HEK293T (cell line): ENCODE measurements at regions not wholly inside any gene's neighbourhood (a gene's known extent, or its start where the extent isn't known, plus 50 kb on each side); places are given as distances from the start of the nearest gene placed in this dataset.

Experiments
- CTCF ChIA-PET: fragments of 350-600 bp; formaldehyde crosslinking; extraction: SDS; loops from one replicate; lab custom pipeline; 2021; ENCODE audit warnings: antibody characterized with exemption, inconsistent platforms; lab: Yijun Ruan, JAX
- POLR2A ChIA-PET: fragments of 350-600 bp; formaldehyde crosslinking; extraction: SDS; loops from one replicate; lab custom pipeline; 2020; ENCODE audit warnings: antibody characterized with exemption, inconsistent platforms; lab: Yijun Ruan, JAX
- DNase-seq: peaks from one replicate; pipeline ENCODE4 v3.0.0; 2012; ENCODE audit warnings: mixed read lengths; ENCODE audit errors: extremely low spot score
- ARNT ChIP-seq: fragments of 450-650 bp; IDR thresholded peaks from 2 replicates; pipeline ENCODE4 v1.6.1; 2017; ENCODE audit warnings: mild to moderate bottlenecking
- BHLHE40 ChIP-seq: fragments of 450-650 bp; IDR thresholded peaks from 2 replicates; pipeline ENCODE4 v1.6.1; 2016; ENCODE audit warnings: mild to moderate bottlenecking, moderate library complexity, borderline replicate concordance
- CTBP1 ChIP-seq: fragments of 450-650 bp; IDR thresholded peaks from 2 replicates; pipeline ENCODE4 v1.6.1; 2016; ENCODE audit warnings: borderline replicate concordance
- ELF4 ChIP-seq: fragments of 450-650 bp; IDR thresholded peaks from 2 replicates; pipeline ENCODE4 v1.6.1; 2017; ENCODE audit warnings: antibody characterized with exemption
- FOXA1 ChIP-seq: fragments of 450-650 bp; IDR thresholded peaks from 2 replicates; pipeline ENCODE4 v1.6.1; 2016; ENCODE audit warnings: mild to moderate bottlenecking
- FOXK2 ChIP-seq: fragments of 450-650 bp; IDR thresholded peaks from 2 replicates; pipeline ENCODE4 v1.6.1; 2016; ENCODE audit warnings: mild to moderate bottlenecking
- FOXM1 ChIP-seq: fragments of 450-650 bp; IDR thresholded peaks from 2 replicates; pipeline ENCODE4 v1.6.1; 2017; ENCODE audit warnings: mild to moderate bottlenecking, borderline replicate concordance
- HDGF ChIP-seq: fragments of 450-650 bp; IDR thresholded peaks from 2 replicates; pipeline ENCODE4 v1.6.1; 2017; ENCODE audit warnings: antibody characterized with exemption, borderline replicate concordance
- L3MBTL2 ChIP-seq: fragments of 450-650 bp; conservative IDR thresholded peaks from 2 replicates; pipeline ENCODE4 v1.6.1; 2016; ENCODE audit warnings: mild to moderate bottlenecking
- LEF1 ChIP-seq: fragments of 450-650 bp; IDR thresholded peaks from 2 replicates; pipeline ENCODE4 v1.6.1; 2017; ENCODE audit warnings: mild to moderate bottlenecking, borderline replicate concordance
- NFRKB ChIP-seq: fragments of 450-650 bp; IDR thresholded peaks from 2 replicates; pipeline ENCODE4 v1.6.1; 2016; ENCODE audit warnings: mild to moderate bottlenecking, moderate library complexity
- PKNOX1 ChIP-seq: fragments of 450-650 bp; IDR thresholded peaks from 2 replicates; pipeline ENCODE4 v1.6.1; 2016
- SP1 ChIP-seq: fragments of 450-650 bp; IDR thresholded peaks from 2 replicates; pipeline ENCODE4 v1.6.1; 2017
- SUZ12 ChIP-seq: fragments of 450-650 bp; IDR thresholded peaks from 2 replicates; pipeline ENCODE4 v1.6.1; 2016; ENCODE audit warnings: mild to moderate bottlenecking
- TARDBP ChIP-seq: fragments of 450-650 bp; IDR thresholded peaks from 2 replicates; pipeline ENCODE4 v1.6.1; 2016
- ZNF384 ChIP-seq: fragments of 450-650 bp; IDR thresholded peaks from 2 replicates; pipeline ENCODE4 v1.6.1; 2016

- TF ChIP-seq BHLHE40 (no peak), CTBP1 (no peak), L3MBTL2 (no peak), ZNF384 (no peak), FOXK2 (no peak), ELF4 (no peak), NFRKB (no peak), LEF1 (no peak), FOXM1 (no peak), HDGF (no peak), FOXA1 (no peak), TARDBP (no peak), PKNOX1 (no peak), SP1 (no peak), SUZ12 (no peak)
- DNase-seq: no peak
- ChIA-PET CTCF (no interaction called here), POLR2A (no interaction called here)
Measured at GRCh38 chr14:55516776-55517175, 63.2 kb upstream of the KTN1 start.

GRCh38 chr14:55518391-55518790, 61.6 kb upstream of the KTN1 start:
- TF ChIP-seq FOXA1 (no peak), SUZ12 (no peak), FOXK2 (no peak), NFRKB (no peak), PKNOX1 (no peak), HDGF (no peak), SP1 (no peak), FOXM1 (no peak), ARNT (no peak), LEF1 (no peak), TARDBP (no peak), BHLHE40 (no peak), L3MBTL2 (no peak), ELF4 (no peak), CTBP1 (no peak)
- no peak for DNase-seq
- ChIA-PET CTCF (no interaction called here), POLR2A (no interaction called here)

GRCh38 chr14:55519473-55520080, 60.4 kb upstream of the KTN1 start:
- POLR2A ChIA-PET: no interaction called here
- CTCF ChIA-PET: no interaction called here

GRCh38 chr14:55523321-55523720, 56.7 kb upstream of the KTN1 start:
- POLR2A ChIA-PET: no interaction called here

More at GRCh38 chr14:55519473-55520080, 60.4 kb upstream of the KTN1 start:
- no peak for TF ChIP-seq LEF1
- no peak for DNase-seq

More at GRCh38 chr14:55523321-55523720, 56.7 kb upstream of the KTN1 start:
- no peak for TF ChIP-seq NFRKB
- TF ChIP-seq L3MBTL2: no peak
- TF ChIP-seq BHLHE40: no peak
- no peak for TF ChIP-seq HDGF
- TF ChIP-seq TARDBP: no peak
- no peak for TF ChIP-seq FOXK2
- TF ChIP-seq SP1: no peak
- TF ChIP-seq ARNT: no peak
- TF ChIP-seq ELF4: no peak
- TF ChIP-seq ZNF384: no peak
- TF ChIP-seq CTBP1: no peak
- no peak for TF ChIP-seq FOXA1
- no peak for TF ChIP-seq FOXM1
- DNase-seq: no peak
- CTCF ChIA-PET: no interaction called here
